ENCODE measurements at regions not wholly inside any gene's neighbourhood (a gene's known extent, or its start where the extent isn't known, plus 50 kb on each side); places are given as distances from the start of the nearest gene placed in this dataset.

GRCh38 chr12:93134893-93135285, 205.8 kb upstream of the EEA1 start:
- TF ChIP-seq CTCF (conservative IDR thresholded peaks at IDR 0.05; ENCODE audit: low read length) (no peak), EZH2phosphoT487 (IDR thresholded peaks at IDR 0.05; ENCODE audit: borderline replicate concordance) (no peak)
